PC-9 (cell line): ENCODE measurements at regions not wholly inside any gene's neighbourhood (a gene's known extent, or its start where the extent isn't known, plus 50 kb on each side); places are given as distances from the start of the nearest gene placed in this dataset.

Source experiments
- EZH2 ChIP-seq: fragments of 200-600 bp; sonication (generic); IDR thresholded peaks from 2 replicates; pipeline ENCODE4 v1.8.0; 2017; ENCODE audit warnings: antibody characterized with exemption, low read depth
- TF ChIP-seq, protein P1 (sequence below): fragments of 200-600 bp; sonication (generic); conservative IDR thresholded peaks from 2 replicates; pipeline ENCODE4 v1.6.1; 2017; ENCODE audit warnings: mixed run types, antibody characterized with exemption, mild to moderate bottlenecking, moderate library complexity

DNA sequence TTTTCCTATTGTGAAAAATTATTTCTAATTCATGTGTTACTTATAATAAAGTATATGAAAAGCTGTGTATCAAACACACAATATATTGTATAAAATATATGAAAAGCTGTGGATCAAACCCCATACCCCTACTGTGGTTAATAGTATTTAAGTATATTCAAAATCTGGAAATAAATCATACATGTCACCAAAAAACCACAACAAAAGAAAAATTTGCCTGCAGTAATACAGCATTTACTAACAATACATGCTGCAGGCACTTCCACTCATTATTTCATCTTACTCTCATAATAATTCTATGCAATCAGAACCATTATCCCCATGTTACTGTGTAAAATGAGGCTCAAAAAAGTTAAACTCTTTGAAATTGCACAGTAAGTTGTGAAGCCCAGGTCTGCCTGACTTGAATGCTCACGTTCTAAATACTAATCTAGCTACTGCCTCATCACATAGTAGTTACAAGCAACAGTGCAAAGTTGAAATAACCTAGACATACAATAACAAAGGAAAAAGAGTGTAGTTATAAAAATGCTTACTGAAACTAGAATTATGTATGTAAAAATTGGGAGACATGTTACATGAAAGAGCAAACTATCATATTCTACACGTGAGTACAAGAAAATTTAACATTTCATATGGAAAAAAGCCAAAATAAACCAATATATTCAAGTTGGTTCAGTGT lies 61.7 kb downstream of the FAM217A start:
- TF ChIP-seq, protein P1, sequence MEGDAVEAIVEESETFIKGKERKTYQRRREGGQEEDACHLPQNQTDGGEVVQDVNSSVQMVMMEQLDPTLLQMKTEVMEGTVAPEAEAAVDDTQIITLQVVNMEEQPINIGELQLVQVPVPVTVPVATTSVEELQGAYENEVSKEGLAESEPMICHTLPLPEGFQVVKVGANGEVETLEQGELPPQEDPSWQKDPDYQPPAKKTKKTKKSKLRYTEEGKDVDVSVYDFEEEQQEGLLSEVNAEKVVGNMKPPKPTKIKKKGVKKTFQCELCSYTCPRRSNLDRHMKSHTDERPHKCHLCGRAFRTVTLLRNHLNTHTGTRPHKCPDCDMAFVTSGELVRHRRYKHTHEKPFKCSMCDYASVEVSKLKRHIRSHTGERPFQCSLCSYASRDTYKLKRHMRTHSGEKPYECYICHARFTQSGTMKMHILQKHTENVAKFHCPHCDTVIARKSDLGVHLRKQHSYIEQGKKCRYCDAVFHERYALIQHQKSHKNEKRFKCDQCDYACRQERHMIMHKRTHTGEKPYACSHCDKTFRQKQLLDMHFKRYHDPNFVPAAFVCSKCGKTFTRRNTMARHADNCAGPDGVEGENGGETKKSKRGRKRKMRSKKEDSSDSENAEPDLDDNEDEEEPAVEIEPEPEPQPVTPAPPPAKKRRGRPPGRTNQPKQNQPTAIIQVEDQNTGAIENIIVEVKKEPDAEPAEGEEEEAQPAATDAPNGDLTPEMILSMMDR = no peak
- TF ChIP-seq EZH2 = no peak
